HG03354 (cell line): ENCODE measurements at regions not wholly inside any gene's neighbourhood (a gene's known extent, or its start where the extent isn't known, plus 50 kb on each side); places are given as distances from the start of the nearest gene placed in this dataset.

Experiments
- ATAC-seq: cut with Tn5 transposase; IDR thresholded peaks from one replicate; pipeline ENCODE4 v1.9.1; 2021; ENCODE audit warnings: mild to moderate bottlenecking; ENCODE audit not compliant: unreplicated experiment, poor library complexity, severe bottlenecking

- ATAC-seq: no peak
Observed at GRCh38 chr1:96990136-96990535, 268.6 kb downstream of the PTBP2 start.

- no peak for ATAC-seq
Observed at GRCh38 chr1:96991261-96991660, 269.7 kb downstream of the PTBP2 start.

- no peak for ATAC-seq
Observed at GRCh38 chr1:96992871-96993270, 271.3 kb downstream of the PTBP2 start.

- no peak for ATAC-seq
Observed at GRCh38 chr1:96995351-96995750, 273.8 kb downstream of the PTBP2 start.

- no peak for ATAC-seq
Observed at GRCh38 chr1:96996001-96996400, 274.4 kb downstream of the PTBP2 start.

GRCh38 chr1:96997717-96998116 is 276.1 kb downstream of the PTBP2 start:
- ATAC-seq: no peak

GRCh38 chr1:96998466-96998865 is 276.9 kb downstream of the PTBP2 start:
- no peak for ATAC-seq

- no peak for ATAC-seq
Observed at GRCh38 chr1:96999191-96999590, 277.6 kb downstream of the PTBP2 start.

GRCh38 chr1:97004054-97004453 is 282.5 kb downstream of the PTBP2 start:
- no peak for ATAC-seq

- no peak for ATAC-seq
Observed at GRCh38 chr1:97004743-97005142, 283.2 kb downstream of the PTBP2 start.

- ATAC-seq: no peak
Observed at GRCh38 chr1:97006044-97006661, 284.6 kb downstream of the PTBP2 start.

GRCh38 chr1:97007840-97008604 is 286.4 kb downstream of the PTBP2 start:
- ATAC-seq: no peak

GRCh38 chr1:97010566-97011264 is 289.1 kb downstream of the PTBP2 start:
- ATAC-seq: no peak

GRCh38 chr1:97013136-97013535 is 291.6 kb downstream of the PTBP2 start:
- ATAC-seq: no peak

GRCh38 chr1:97013941-97014340 is 292.4 kb downstream of the PTBP2 start:
- ATAC-seq: no peak

- ATAC-seq: no peak
Observed at GRCh38 chr1:97014426-97014825, 292.8 kb downstream of the PTBP2 start.

- ATAC-seq: no peak
Observed at GRCh38 chr1:97017895-97018294, 296.3 kb downstream of the PTBP2 start.
